H9 (cell line): ENCODE measurements at regions not wholly inside any gene's neighbourhood (a gene's known extent, or its start where the extent isn't known, plus 50 kb on each side); places are given as distances from the start of the nearest gene placed in this dataset.

Experiments
- DNase-seq: peaks from one replicate; pipeline ENCODE4 v3.0.0-alpha.2; 2017
- H2AFZ ChIP-seq: one replicate; pipeline ENCODE4 v1.6.1; 2013; ENCODE audit warnings: mild to moderate bottlenecking, low read length, control low read depth, moderate library complexity
- H2AK5ac ChIP-seq: 2 replicates; pipeline ENCODE4 v1.6.1; 2013; ENCODE audit warnings: low read length, control low read depth, mixed read lengths; ENCODE audit not compliant: insufficient read length
- H2BK120ac ChIP-seq: one replicate; pipeline ENCODE4 v1.6.1; 2013; ENCODE audit warnings: low read depth, mild to moderate bottlenecking, low read length, control low read depth, inconsistent platforms; ENCODE audit not compliant: poor library complexity, severe bottlenecking
- H2BK12ac ChIP-seq: 2 replicates; pipeline ENCODE4 v1.6.1; 2013; ENCODE audit warnings: low read length, control low read depth, mixed read lengths, low read depth; ENCODE audit not compliant: insufficient read length
- H2BK15ac ChIP-seq: 2 replicates; pipeline ENCODE4 v1.6.1; 2013; ENCODE audit warnings: low read depth, low read length, control low read depth
- H2BK20ac ChIP-seq: one replicate; pipeline ENCODE4 v1.6.1; 2013; ENCODE audit warnings: low read depth, mild to moderate bottlenecking, low read length, control low read depth, inconsistent platforms; ENCODE audit not compliant: poor library complexity, severe bottlenecking
- H2BK5ac ChIP-seq: 2 replicates; pipeline ENCODE4 v1.6.1; 2013; ENCODE audit warnings: low read length, control low read depth, mixed read lengths; ENCODE audit not compliant: insufficient read length
- H3K14ac ChIP-seq: 2 replicates; pipeline ENCODE4 v1.6.1; 2013; ENCODE audit warnings: low read length, control low read depth; ENCODE audit not compliant: insufficient read depth
- H3K18ac ChIP-seq: 2 replicates; pipeline ENCODE4 v1.6.1; 2013; ENCODE audit warnings: low read depth, mild to moderate bottlenecking, mixed read lengths, low read length, control low read depth; ENCODE audit not compliant: insufficient read length
- H3K23ac ChIP-seq: 2 replicates; pipeline ENCODE4 v1.6.1; 2013; ENCODE audit warnings: low read length, control low read depth, mixed read lengths, low read depth; ENCODE audit not compliant: insufficient read length
- H3K23me2 ChIP-seq: 2 replicates; pipeline ENCODE4 v1.6.1; 2013; ENCODE audit warnings: low read depth, mild to moderate bottlenecking, mixed read lengths, low read length, control low read depth; ENCODE audit not compliant: insufficient read length, poor library complexity, severe bottlenecking
- H3K27ac ChIP-seq: 2 replicates; pipeline ENCODE4 v1.5.1; 2013; ENCODE audit warnings: low read length, control low read depth, mixed read lengths, low read depth; ENCODE audit not compliant: insufficient read length
- H3K27me3 ChIP-seq: 2 replicates; pipeline ENCODE4 v1.6.1; 2013; ENCODE audit warnings: low read length, control low read depth, inconsistent platforms; ENCODE audit not compliant: insufficient read depth
- H3K4ac ChIP-seq: 2 replicates; pipeline ENCODE4 v1.6.1; 2013; ENCODE audit warnings: low read depth, mild to moderate bottlenecking, control low read depth, inconsistent platforms, low read length, moderate library complexity
- H3K4me1 ChIP-seq: 2 replicates; pipeline ENCODE4 v1.6.1; 2013; ENCODE audit warnings: low read length, control low read depth, inconsistent platforms; ENCODE audit not compliant: insufficient read depth
- H3K4me2 ChIP-seq: 2 replicates; pipeline ENCODE4 v1.6.1; 2013; ENCODE audit warnings: low read length, control low read depth, mixed read lengths; ENCODE audit not compliant: insufficient read length, insufficient read depth
- H3K56ac ChIP-seq: 2 replicates; pipeline ENCODE4 v1.6.1; 2013; ENCODE audit warnings: low read depth, mild to moderate bottlenecking, mixed read lengths, low read length, control low read depth; ENCODE audit not compliant: insufficient read length
- H3K79me1 ChIP-seq: 2 replicates; pipeline ENCODE4 v1.6.1; 2013; ENCODE audit warnings: low read depth, mild to moderate bottlenecking, moderate library complexity, low read length, control low read depth, inconsistent platforms; ENCODE audit not compliant: insufficient read depth, poor library complexity, severe bottlenecking
- H3K79me2 ChIP-seq: 2 replicates; pipeline ENCODE4 v1.6.1; 2013; ENCODE audit warnings: low read length, control low read depth, inconsistent platforms; ENCODE audit not compliant: insufficient read depth
- H3K9ac ChIP-seq: 2 replicates; pipeline ENCODE4 v1.6.1; 2013; ENCODE audit warnings: low read length, control low read depth, mixed read lengths; ENCODE audit not compliant: insufficient read length; ENCODE audit errors: extremely low read depth
- H3K9me3 ChIP-seq: one replicate; pipeline ENCODE4 v1.6.1; 2013; ENCODE audit warnings: low read depth, low read length, inconsistent platforms; ENCODE audit not compliant: control insufficient read depth
- H3T11ph ChIP-seq: one replicate; pipeline ENCODE4 v1.6.1; 2013; ENCODE audit warnings: mild to moderate bottlenecking, low read length, control low read depth, inconsistent platforms
- H4K20me1 ChIP-seq: one replicate; pipeline ENCODE4 v1.6.1; 2013; ENCODE audit not compliant: control insufficient read depth, insufficient read length, insufficient read depth
- H4K5ac ChIP-seq: 2 replicates; pipeline ENCODE4 v1.6.1; 2013; ENCODE audit warnings: low read depth, mild to moderate bottlenecking, mixed read lengths, low read length, control low read depth; ENCODE audit not compliant: insufficient read length
- H4K8ac ChIP-seq: replicated peaks from 2 replicates; pipeline ENCODE4 v1.6.1; 2013; ENCODE audit warnings: low read length, control low read depth, mixed read lengths, low read depth; ENCODE audit not compliant: insufficient read length
- H4K91ac ChIP-seq: 2 replicates; pipeline ENCODE4 v1.6.1; 2013; ENCODE audit warnings: low read depth, mild to moderate bottlenecking, moderate library complexity, mixed read lengths, low read length, control low read depth; ENCODE audit not compliant: insufficient read length
- H3K27ac Mint-ChIP-seq, 3 experiments: 2 replicates in 2 of 3; 3 replicates in 1 of 3; pipeline ENCODE4 v1.8.0; 2020 to 2021; ENCODE audit warnings: mixed read lengths in 3 of 3, mild to moderate bottlenecking in 1 of 3, moderate library complexity in 1 of 3
- H3K27me3 Mint-ChIP-seq: 2 replicates; pipeline ENCODE4 v1.8.0; 2021; ENCODE audit warnings: low read depth, mild to moderate bottlenecking, moderate library complexity, mixed read lengths
- H3K36me3 Mint-ChIP-seq, 3 experiments: 2 replicates in 2 of 3; 3 replicates in 1 of 3; pipeline ENCODE4 v1.8.0; 2020 to 2021; ENCODE audit warnings: low read depth in 3 of 3, mixed read lengths in 3 of 3; ENCODE audit not compliant: insufficient read depth in 1 of 3
- H3K4me1 Mint-ChIP-seq, 2 experiments: 2 replicates each; pipeline ENCODE4 v1.8.0; 2020; ENCODE audit warnings: mixed read lengths in 2 of 2
- H3K4me3 Mint-ChIP-seq, 2 experiments: 2 replicates in 1 of 2; 3 replicates in 1 of 2; pipeline ENCODE4 v1.8.0; 2020 to 2021; ENCODE audit warnings: mild to moderate bottlenecking in 2 of 2, mixed read lengths in 2 of 2, moderate library complexity in 1 of 2
- H3K9me3 Mint-ChIP-seq, 2 experiments: 2 replicates in 1 of 2; 3 replicates in 1 of 2; pipeline ENCODE4 v1.8.0; 2020; ENCODE audit warnings: mild to moderate bottlenecking in 2 of 2, mixed read lengths in 2 of 2, moderate library complexity in 1 of 2
- WGBS: extraction: QIAGEN DNeasy Blood & Tissue Kit; methylation state at CpG from one replicate; pipeline ENCODE4 v1.1.7; 2013; ENCODE audit warnings: missing lambda C conversion rate, low lambda C conversion rate, mixed read lengths; ENCODE audit not compliant: insufficient read length; ENCODE audit errors: extremely low coverage; 5-methylcytosine and 5-hydroxymethylcytosine counted together
- TF ChIP-seq, protein P1 (sequence below): fragments of 200-600 bp; sonication (generic); conservative IDR thresholded peaks from 3 replicates; pipeline ENCODE4 v1.8.0; 2021; ENCODE audit warnings: antibody characterized with exemption, mild to moderate bottlenecking

GRCh38 chr12:58154359-58154758 lies 213.0 kb downstream of the ATP23 start:
- Histone ChIP-seq H4K8ac (no peak overlapping the region), H2AFZ (no peak overlapping the region), H2BK15ac (no peak overlapping the region), H3K9me3 (no peaks in the 10 kb centered on the region), H2BK5ac (no peak overlapping the region), H3T11ph (no peak overlapping the region), H3K23me2 (no peaks in the 10 kb centered on the region), H3K4me2 (no peak overlapping the region), H3K27me3 (no peaks in the 10 kb centered on the region), H3K23ac (no peak overlapping the region), H3K4ac (no peak overlapping the region), H3K18ac (no peak overlapping the region), H3K14ac (no peak overlapping the region), H2AK5ac (no peak overlapping the region), H3K79me2 (no peaks in the 10 kb centered on the region), H4K20me1 (no peaks in the 10 kb centered on the region), H4K5ac (no peak overlapping the region), H4K91ac (no peak overlapping the region), H2BK120ac (no peak overlapping the region), H2BK12ac (no peak overlapping the region), H3K79me1 (no peaks in the 10 kb centered on the region), H2BK20ac (no peak overlapping the region), H3K9ac (no peak overlapping the region), H3K4me1 (no peaks in the 10 kb centered on the region), H3K27ac (no peak overlapping the region), H3K56ac (no peak overlapping the region)
- Mint-ChIP-seq H3K9me3 (no peaks in the 10 kb centered on the region; a peak in 1 of 5 replicates), H3K27me3 (no peaks in the 10 kb centered on the region; the same call in 1 of the 2 replicates), H3K4me1 (no peaks in the 10 kb centered on the region), H3K27ac (no peak overlapping the region), H3K4me3 (no peak overlapping the region), H3K36me3 (no peaks in the 10 kb centered on the region; a peak in 1 of 7 replicates)
- DNase-seq, result no peak
- WGBS, result no CpG with 5 or more reads among the region's 1 CpG
- TF ChIP-seq, protein P1, sequence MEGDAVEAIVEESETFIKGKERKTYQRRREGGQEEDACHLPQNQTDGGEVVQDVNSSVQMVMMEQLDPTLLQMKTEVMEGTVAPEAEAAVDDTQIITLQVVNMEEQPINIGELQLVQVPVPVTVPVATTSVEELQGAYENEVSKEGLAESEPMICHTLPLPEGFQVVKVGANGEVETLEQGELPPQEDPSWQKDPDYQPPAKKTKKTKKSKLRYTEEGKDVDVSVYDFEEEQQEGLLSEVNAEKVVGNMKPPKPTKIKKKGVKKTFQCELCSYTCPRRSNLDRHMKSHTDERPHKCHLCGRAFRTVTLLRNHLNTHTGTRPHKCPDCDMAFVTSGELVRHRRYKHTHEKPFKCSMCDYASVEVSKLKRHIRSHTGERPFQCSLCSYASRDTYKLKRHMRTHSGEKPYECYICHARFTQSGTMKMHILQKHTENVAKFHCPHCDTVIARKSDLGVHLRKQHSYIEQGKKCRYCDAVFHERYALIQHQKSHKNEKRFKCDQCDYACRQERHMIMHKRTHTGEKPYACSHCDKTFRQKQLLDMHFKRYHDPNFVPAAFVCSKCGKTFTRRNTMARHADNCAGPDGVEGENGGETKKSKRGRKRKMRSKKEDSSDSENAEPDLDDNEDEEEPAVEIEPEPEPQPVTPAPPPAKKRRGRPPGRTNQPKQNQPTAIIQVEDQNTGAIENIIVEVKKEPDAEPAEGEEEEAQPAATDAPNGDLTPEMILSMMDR, result no peak
